ENCODE measurements at regions not wholly inside any gene's neighbourhood (a gene's known extent, or its start where the extent isn't known, plus 50 kb on each side); places are given as distances from the start of the nearest gene placed in this dataset.

DNA sequence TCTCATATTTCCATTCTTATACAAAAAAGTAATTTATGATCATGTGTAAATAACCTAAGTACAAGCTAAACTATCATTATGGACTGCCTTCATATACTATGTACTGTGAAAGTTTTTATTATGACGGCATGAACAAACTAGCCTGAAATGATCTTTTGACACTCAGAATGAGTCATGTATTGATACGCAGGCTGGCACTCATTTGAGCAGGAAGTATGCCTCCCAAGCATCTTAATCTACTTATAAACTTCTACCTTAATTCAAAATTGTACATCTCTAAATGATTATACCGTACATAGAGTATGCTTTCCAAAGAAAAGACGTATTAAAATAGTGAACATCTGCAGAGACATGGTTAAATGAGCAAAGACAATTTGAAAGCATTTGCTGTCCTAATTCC lies 207.1 kb upstream of the SPOPL start:
- TF ChIP-seq, protein P1, sequence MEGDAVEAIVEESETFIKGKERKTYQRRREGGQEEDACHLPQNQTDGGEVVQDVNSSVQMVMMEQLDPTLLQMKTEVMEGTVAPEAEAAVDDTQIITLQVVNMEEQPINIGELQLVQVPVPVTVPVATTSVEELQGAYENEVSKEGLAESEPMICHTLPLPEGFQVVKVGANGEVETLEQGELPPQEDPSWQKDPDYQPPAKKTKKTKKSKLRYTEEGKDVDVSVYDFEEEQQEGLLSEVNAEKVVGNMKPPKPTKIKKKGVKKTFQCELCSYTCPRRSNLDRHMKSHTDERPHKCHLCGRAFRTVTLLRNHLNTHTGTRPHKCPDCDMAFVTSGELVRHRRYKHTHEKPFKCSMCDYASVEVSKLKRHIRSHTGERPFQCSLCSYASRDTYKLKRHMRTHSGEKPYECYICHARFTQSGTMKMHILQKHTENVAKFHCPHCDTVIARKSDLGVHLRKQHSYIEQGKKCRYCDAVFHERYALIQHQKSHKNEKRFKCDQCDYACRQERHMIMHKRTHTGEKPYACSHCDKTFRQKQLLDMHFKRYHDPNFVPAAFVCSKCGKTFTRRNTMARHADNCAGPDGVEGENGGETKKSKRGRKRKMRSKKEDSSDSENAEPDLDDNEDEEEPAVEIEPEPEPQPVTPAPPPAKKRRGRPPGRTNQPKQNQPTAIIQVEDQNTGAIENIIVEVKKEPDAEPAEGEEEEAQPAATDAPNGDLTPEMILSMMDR (IDR thresholded peaks at IDR 0.05; ENCODE audit: low read depth, low read length), result no peak
- TF ChIP-seq, protein P2, sequence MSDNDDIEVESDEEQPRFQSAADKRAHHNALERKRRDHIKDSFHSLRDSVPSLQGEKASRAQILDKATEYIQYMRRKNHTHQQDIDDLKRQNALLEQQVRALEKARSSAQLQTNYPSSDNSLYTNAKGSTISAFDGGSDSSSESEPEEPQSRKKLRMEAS (IDR thresholded peaks at IDR 0.05; ENCODE audit: low read depth, low read length), result no peak
- no peak for TF ChIP-seq POLR2A (IDR thresholded peaks at IDR 0.05; ENCODE audit: extremely low read depth, insufficient read length)
